GM19463 (cell line): ENCODE measurements at regions not wholly inside any gene's neighbourhood (a gene's known extent, or its start where the extent isn't known, plus 50 kb on each side); places are given as distances from the start of the nearest gene placed in this dataset.
"Not testable (repeated sequence)": the region's sequence is repeated elsewhere in the genome, so short reads cannot be mapped to it uniquely, and the experiment has no call there.

ENCODE experiments used
- ATAC-seq: cut with Tn5 transposase; IDR thresholded peaks from one replicate; pipeline ENCODE4 v1.9.1; 2021; ENCODE audit warnings: mild to moderate bottlenecking, moderate library complexity; ENCODE audit not compliant: unreplicated experiment

DNA sequence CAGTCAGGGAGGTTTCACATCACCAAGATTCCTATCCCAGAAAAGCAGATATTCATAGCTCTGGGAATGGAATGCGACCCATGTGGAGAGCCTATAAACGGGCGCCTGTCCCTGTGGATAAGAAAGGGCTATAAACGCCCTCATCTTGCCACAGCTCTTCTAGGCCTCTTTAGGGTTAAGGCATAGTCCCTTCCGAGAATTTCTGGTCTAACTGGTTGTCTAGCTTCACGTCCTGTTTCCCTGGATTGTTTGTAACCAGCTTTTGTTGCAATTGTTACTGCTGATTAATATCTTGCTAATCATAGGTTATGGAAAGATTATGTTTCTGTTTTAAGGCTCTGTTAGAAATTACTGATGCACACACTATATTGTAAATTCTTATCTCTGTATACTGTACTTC, 537.6 kb upstream of the RAG2 start:
- not testable (repeated sequence) for ATAC-seq

DNA sequence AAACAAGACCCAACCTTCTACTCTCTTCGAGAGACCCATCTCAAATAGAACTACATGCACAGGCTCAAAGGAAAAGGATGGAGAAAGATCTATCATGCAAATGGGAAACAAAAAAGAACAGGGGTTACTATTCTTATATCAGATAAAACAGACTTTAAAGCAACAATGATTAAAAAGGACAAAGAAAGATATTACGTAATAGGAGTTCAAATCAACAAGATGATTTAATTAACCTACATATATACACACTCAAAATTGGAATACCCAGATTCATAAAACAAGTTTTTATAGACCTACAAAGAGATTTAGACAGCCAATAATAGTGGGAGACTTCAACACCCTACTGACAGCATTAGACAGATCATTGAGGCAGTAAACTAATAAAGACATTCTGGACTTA, 536.6 kb upstream of the RAG2 start:
- ATAC-seq, result no peak

DNA sequence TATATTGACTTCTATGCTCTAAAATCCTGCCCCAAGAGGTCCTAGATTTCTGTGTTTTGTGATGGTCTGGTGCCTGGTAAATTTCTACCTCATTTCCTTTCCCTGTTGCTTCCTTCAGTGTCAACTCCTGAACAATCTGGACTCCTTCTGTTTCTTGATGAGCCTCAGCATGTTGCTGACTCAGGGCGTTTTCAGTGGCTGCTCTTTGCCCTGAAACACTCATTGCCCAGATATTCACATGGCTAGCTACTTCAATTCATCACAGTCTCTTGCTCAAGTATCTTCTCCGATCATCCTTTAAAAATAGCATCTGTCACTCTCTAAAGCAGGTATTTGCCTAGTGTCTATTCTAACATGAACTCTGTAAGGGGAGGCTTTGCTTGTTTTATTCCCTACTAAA, 526.3 kb upstream of the RAG2 start:
- ATAC-seq, result no peak

DNA sequence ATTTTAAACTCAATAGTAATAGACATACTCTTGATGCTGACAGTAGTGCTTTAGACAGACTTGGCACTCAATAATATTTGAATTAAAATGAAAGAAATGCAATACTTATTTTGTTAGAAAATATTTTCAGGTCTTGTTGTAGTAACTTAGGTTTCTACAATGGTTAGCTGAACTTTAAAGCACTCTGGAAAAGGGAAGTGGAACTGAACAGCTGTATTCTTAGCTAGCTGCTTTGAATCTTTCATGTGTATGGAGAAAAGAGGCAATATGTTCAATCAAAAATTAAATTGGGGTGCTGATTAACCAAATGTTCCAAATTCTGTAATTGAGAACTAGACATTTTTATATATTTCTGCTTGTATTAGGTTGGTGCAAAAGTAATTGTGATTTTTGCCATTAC, 517.9 kb upstream of the RAG2 start:
- no peak for ATAC-seq

DNA sequence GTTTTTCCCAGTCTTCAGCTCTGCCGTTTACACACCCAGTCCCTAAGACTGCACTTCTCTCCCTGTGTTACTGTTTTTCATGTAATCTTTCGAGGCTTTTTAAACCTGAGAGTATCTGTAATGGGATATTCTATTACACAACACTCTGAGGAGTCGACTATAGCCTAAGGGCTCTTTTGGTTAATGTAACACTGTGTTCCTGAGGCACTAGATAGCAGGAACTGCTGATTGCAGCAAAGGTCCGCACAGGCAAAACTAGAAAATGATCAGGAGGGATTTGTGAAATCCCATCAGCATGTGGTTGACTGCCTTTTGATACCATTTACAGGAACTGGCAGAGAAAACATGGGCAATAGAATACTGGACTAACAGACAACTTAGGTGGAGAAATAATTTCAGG, 512.3 kb upstream of the RAG2 start:
- no peak for ATAC-seq

DNA sequence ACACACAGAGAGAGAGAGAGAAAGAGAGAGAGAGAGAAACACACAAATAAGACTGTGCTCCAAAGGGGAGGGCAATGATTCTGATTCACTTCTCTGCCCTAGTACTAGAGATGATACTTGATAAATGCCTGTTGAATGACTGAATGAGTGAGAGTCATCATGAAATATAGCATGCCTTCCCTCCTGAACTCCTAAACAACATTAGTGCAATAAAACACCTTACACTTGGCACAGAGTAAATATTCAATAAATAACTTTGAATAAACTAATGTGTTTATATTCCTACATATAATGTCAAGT, 511.2 kb upstream of the RAG2 start:
- ATAC-seq, result no peak

DNA sequence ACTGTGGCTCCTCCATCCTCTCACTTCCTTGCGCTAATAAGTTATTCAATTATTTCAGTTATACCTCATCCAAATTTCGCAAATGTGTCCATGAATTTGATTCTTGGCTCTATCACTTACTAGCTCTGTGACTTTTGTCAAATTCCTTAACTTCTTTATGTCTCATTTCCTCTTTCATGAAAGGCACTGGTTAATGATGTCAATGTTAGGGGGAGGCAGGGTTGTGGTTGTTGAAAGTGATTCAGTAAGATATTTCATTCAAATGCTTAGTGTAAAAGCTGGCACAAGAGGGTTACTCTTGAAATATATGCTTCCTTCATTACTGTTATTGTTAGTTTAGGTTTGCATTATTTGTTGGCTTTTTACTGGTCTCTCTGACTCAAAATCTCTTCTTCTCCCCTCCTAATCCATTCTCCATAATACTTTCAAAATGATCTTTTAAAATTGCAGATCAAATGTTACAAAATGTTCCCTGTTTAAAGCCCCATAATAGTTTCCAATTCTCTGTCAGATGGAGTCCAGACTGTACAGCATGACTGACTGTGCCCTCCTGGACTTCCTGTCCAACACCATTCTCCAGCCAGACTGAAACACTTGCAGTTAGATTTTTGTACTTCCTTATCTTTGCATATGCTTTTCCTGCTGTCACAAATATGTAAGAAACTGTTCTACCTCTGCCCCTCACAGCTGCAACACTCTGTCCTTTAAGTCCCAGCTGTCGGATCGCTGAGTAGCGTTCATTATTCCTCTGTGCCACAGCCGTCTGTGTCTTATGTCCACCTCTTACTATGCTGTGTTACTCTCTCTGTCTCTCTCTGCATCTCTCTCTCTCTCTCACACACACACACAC, 510.6 kb upstream of the RAG2 start:
- ATAC-seq, result no peak

DNA sequence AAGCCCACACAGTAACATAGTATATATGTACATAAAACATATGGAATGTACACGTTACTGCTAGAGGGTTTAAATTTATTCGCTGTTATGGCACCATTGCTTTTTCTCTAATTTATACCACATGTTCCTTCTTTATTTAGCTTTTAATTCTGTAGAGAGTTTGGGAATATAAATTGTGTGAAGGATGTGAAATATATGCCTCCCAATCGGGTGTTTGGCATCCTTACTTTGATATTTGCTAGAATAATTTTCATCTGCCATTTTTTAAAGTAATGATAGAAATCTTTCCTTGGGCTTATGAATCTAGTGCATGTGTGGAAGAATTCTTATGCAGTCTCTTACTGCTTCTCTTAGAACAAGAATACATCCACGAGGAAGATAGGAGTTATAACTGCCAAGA, 509.8 kb upstream of the RAG2 start:
- ATAC-seq, result no peak

DNA sequence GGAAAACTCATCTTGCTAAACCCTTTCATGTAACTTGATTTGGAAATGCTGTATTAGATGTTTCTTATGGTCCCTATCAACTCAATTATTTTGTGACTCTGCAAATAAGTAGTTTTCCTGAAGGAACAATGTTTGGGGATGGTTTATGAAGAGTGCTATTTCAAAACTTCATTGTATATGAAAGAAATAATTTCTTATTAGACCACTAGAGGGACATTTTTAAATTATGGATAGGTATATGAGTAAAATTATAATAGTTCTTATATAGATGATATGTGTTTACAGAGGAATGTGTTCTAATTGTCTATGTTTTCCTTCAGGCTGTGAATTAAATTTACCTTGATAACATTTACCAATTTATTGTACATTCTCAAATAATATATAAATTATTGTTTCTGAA, 509.4 kb upstream of the RAG2 start:
- no peak for ATAC-seq

DNA sequence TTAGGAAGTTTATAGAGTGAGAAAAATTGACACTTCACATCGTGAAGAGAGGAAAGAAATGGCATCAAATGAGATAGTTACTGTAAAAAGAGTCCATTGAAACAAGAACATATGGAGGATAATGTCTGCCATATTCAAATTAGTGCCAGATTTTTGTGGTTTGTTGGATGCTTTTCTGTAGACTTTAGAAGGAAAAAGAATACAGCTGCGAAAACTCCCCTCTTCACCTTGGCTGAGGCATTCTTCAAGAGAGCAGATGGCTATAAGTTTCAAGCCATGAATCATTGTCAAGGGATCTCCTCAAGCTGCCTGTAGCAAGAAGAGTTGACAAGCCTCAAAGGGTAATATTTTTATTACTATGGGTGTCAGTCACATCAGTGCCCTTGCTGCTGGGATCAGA, 507.4 kb upstream of the RAG2 start:
- no peak for ATAC-seq

DNA sequence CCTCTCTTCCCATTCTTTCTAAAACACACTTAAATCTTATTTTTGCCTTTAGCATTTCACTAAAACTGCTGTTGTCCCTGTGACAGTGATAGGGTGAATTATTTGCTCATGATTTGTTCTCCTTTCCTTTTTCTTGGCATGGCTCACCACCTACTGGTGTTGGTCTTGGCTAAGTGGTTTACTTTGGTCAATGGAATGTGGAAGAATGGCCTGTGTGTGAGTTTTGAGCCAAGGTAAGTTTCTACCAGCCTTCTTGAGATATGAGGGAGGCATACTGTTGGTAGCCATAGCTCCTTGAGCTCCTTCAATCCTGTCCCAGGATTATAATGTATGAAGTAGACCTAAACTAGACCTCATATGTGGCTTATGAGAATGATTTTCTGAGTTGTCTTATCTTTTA, 506.3 kb upstream of the RAG2 start:
- no peak for ATAC-seq

DNA sequence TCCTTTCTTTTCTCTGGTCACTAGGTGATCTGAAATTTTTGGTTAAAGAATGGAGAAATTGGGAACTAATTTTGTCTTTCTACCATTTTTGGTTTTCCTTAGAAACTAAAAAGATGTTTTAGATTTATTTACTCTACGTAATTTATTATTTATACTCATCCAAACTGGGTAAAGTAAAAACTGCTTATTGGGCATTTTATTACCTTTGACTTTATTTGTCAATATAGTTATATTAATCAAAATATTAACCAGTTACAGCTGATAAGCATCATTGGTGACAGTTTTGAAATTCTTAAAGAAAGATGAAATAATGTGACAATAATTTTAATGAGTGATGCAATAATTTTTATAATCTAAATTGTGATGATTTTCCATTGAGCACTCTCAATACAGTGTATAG, 502.0 kb upstream of the RAG2 start:
- ATAC-seq, result no peak

DNA sequence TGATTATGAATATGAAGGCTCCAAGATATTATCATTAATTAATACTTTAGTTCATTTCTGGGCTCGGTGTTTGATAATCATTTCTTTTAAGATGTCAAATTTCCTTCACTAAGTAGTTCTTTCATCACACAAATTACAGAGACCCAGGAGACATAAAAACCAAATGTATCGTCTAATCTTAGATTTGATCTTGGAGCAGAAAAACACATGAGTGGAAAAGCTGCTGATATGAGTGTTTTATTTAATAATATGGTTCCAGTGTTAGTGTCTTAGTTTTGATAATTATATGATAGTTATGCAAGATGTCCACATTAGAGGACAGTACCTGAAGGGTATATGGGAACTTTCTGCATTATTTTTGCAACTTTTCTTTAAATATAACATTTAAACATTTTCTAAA, 494.5 kb upstream of the RAG2 start:
- ATAC-seq, result no peak

DNA sequence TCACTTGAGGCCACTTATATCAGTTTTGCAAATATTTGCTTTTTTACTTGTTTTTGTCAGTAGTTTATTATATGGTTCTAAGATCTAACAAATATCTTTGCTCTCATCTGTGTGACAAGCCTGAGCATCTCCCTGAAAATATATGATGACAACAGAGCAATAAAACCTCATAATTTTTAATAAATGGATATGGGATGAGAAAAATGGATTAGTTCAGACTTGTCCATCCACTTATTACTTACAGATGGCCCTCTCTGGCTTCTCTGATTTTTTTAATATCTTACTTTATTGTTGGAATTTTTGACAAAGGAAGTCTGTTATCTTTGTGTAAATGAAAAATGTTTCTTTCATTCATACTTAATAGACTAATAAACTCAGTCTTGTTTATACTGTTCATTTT, 491.4 kb upstream of the RAG2 start:
- no peak for ATAC-seq

DNA sequence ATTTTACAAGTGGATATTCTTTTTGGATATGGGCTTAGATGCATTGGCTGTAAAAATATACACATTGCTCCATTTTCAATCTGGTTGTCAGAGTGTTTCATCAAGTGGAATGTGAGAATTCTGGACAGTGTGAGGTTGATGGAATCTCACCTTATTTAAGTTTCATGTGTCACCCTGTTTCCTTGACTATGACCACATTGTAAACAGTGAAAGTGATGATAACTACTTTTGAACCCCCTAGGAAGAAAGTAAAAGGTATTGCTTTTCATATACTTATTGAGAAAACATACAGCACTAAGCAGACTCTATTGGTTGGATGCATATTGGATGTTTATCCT, 490.5 kb upstream of the RAG2 start:
- no peak for ATAC-seq

DNA sequence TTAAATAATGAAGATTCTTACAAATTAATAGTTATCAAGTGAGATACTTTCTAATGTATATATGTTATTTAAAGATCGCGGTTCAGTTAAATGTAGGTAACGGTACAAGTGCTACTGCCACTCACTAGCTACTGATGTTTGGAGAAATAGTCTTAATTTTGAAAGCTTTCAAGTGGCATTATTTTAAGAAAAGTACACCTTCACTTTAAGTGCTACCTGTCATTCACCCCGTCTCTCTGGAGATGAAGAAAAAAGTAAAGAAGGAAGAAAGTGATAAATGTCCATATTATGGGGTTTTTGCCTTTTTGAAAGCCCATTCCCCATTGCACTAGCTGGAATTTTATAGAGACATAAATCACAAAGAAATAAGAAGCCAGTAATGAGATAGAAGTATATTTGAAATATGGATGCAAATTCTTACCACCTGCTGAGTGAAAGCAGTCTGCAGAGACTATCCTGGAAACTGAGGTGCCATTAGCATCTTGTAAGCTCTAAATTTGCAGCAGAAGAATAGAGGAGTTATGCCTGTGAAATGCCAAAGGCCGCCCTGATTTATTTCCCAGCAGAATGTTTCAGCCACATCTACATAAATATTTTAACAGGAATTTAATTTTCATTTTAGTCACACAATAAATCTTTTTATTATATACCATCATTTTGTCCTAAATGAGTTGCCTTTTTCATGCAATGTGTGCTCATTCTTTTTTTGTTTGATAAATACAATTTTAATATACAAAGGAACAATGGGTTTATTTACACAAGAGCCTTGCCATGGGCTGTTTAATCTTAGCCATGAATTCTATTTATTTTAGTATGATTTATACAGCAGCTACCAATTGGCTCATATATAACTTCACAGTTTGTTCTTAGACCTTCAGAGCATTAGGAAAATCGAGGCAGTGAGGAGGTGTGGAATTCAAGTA, 489.9 kb upstream of the RAG2 start:
- no peak for ATAC-seq

DNA sequence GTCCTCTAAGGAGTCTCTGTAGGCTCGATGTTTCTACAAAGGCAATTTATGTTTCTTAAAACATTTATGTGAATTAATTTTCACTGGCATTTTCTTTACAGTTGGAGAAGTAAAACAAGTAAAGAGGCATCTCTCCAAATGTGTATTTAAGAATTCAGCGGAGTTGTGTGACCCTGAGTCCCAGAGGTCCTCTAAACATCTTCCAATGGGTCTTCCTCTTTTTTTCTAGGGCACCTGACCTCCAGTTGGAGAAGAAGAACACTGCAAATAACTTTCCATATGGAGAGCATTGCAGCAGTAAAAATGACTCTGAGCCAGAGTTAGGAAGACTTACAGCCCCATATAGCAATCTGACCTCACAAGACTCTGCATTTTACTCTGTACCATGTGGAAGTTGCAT, 480.5 kb upstream of the RAG2 start:
- no peak for ATAC-seq

DNA sequence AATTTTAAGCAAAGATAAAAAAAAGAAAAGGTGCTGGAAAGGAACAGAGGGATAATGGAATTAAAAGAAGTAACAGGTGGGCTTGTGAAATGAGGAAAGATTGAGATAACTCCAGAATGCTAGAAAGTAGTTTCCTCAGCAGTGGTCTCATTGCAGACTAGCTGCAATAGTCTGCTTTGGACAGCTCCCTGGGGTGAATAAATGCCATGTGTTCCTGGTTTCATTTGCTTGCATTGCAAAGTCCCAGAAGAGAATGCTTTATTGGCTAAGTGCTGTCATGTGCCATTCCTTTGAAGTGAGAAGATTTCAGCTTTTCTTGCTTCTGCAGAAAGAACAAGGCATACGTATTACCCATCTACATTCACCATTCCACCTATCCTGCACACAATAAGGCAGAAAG, 478.8 kb upstream of the RAG2 start:
- no peak for ATAC-seq

DNA sequence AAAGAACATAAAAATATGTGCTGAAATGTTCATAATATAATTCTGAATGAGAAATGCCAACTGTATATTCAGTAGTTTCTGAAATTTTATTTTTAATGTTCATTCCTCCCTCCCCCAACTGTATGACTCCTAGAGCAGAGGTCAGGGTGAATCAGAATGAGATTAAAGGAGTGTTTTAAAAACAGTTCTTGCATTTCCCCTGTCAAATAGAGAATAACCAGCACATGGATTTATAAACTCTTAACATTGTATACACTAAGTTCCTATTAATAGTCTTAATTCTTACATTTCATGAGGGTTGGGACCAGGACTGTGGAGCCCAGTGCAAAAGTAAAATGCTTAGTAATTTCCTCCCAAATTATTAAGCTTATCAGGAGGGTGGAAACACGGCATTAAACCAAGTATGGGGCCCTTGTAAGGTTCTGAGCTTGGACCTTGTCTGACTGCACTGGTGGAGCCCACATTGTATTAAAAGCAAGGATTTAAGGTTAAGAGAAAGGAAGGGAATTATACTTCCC, 474.6 kb upstream of the RAG2 start:
- ATAC-seq, result no peak

DNA sequence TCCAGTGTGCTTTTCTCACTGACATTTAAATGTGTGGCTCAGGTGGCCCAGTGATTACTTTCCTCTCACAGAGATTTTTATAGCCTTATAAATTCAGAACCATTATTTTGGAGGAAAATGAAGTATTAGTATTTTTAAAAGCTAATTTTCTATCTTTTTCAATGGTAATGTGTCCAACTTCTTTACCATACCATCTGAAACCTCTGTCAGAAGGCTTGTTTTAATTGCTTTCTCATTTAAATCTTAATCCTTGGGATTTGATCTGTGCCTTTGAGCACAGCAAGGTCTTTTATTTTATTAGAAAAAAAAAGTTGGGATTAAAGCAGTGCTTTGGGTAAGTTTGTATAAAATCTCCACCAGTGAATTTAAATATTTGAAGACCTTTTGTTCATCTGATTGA, 452.3 kb upstream of the RAG2 start:
- ATAC-seq, result no peak

DNA sequence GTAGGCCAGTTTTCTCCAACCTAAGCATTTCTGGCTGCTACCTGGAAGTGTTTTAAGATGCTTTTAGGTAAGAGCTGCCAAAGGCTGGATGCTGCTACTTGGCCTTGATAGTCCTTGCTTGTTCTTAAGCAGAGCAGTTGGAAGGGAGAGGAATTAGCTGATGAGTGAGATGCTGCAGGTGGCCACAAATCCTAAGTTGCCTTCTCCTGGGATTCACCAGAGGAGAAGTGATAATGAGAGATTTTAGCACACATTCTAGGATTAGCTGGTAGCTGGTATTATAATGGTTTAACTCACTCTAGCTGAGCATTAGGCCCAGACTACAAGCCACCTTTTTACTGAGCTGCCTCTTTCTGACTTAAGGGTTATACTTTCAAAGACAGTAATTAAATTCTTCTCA, 442.9 kb upstream of the RAG2 start:
- no peak for ATAC-seq

DNA sequence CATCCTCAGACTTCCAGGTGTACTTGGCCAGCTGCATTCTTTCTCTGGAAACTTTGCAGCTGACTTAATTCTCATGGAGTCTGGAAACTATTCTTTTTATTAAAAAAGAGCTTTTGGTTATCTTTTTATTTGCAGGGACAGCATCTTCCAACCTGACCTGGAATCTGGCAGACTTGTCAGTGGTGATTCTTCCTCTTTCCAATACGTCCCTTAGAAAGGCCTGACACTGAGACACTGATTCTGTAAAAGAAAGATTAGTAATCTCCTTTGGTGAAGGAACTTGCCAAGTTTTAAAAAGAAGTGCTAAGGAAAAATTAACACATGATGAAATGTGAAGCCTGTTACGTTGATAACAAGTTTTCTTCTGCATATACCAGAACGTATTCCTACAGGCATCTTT, 440.9 kb upstream of the RAG2 start:
- ATAC-seq, result no peak
